ENCODE measurements at regions not wholly inside any gene's neighbourhood (a gene's known extent, or its start where the extent isn't known, plus 50 kb on each side); places are given as distances from the start of the nearest gene placed in this dataset.
A peak's percentile ranks its signal among the peaks of the same experiment; 100 is the strongest.

DNA sequence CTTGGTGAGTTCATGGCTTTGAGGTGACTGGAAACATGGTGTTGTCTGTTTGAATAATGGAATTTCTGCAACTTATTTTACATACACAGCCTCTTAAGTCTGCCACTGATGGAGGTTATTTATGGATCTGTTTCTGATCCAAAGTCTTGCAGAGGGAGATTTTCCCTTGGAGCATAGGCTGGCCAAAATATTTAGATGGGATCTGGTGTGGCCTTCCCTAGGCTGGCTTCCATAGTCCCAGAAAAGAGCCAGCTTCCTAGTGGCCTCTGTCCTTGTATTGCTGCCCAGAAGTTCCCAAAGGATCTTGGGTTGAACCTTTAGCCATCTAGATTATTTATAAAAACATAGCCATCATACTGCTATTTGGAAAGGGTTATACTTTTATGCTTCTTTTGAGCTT is 491.1 kb upstream of the RGS6 start:
- POLR2A ChIA-PET (ENCODE audit: unreplicated experiment): interaction anchor here (0.6 kb wide), 1 partner anchor 141 kb away, joined by 3 read pairs; no protein-coding TSS in a partner anchor
- 0 out of 2 replicates have a peak, but pooled peaks cover 21% of the 10 kb centered on the region for H3F3A ChIP-seq (ENCODE audit: insufficient read depth, low read depth)
- no peak overlapping the region for H3K27ac ChIP-seq
- no peak overlapping the region for H3K4me3 ChIP-seq
- no peak overlapping the region for H3K4me2 ChIP-seq
- H3K79me2 ChIP-seq (ENCODE audit: low read depth): peaks cover 82% of the 10 kb centered on the region
- H3K4me1 ChIP-seq (replicated peaks; ENCODE audit: insufficient read depth): 0 out of 2 replicates have a peak, but pooled peaks cover 9% of the 10 kb centered on the region
- H3K9me2 ChIP-seq (ENCODE audit: insufficient read depth): no peaks in the 10 kb centered on the region
- no peak for DNase-seq
- H2AFZ ChIP-seq: no peak overlapping the region
- H3K9me3 ChIP-seq (ENCODE audit: insufficient read depth, low read depth): no peaks in the 10 kb centered on the region
- intact Hi-C loops (cut with micrococcal nuclease; ENCODE audit: unreplicated experiment): no loop called here
- H3K27me3 ChIP-seq (ENCODE audit: insufficient read depth, low read depth): no peaks in the 10 kb centered on the region
- no peak for TF ChIP-seq EZH2 (IDR thresholded peaks at IDR 0.05; ENCODE audit: low read depth)
- H4K20me1 ChIP-seq (ENCODE audit: insufficient read depth): peaks cover 8% of the 10 kb centered on the region; the same call in 1 of the 2 replicates
- CTCF ChIA-PET: no interaction called here
- BruUV-seq (replicated peaks): no TSS peak
- peaks cover 13% of the 10 kb centered on the region for H3K36me3 ChIP-seq (ENCODE audit: low read depth)

DNA sequence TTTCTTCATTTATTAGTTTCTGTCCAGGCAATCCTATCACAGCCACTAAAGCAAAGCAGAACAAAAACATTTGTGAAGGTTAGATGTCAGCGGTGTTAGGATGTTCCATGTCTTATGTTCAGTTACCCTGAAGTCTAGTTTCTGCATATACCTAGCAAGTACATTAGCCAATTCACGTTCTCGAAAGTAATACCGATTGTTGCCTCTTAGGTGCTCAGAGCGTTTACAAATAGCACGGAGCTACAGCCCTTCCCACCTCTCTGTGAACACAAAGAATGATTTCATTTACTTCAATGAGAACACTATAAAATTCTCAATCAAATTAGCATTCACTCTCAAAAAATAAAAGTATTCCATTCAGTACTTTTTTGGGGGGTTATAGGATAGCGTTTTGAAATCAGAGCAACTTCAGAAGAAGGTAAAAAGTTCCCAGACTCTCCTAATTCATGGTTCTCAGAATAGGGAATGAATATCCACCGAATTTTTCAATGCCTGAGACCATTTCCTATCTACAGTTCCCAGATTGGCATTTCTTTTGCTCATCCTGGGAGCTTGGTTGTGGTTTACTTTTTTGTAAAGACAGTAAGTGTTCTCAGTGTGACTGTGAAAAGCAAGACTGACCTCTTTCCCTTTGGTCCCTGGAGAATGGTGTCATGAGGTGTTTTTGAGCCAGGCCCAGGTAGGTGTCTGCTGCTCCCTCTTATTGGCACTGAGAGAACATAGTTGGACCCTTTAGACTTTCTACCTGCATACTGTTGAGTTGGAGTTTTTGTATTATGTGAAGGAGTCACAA is 488.0 kb upstream of the RGS6 start:
- Histone ChIP-seq H3K4me1 (replicated peaks; ENCODE audit: insufficient read depth) (0 out of 2 replicates have a peak, but pooled peaks cover 7% of the 10 kb centered on the region), H3K36me3 (ENCODE audit: low read depth) (peaks cover 6% of the 10 kb centered on the region), H3K4me2 (no peak overlapping the region), H4K20me1 (ENCODE audit: insufficient read depth) (peaks cover 6% of the 10 kb centered on the region; the same call in 1 of the 2 replicates), H3F3A (ENCODE audit: insufficient read depth, low read depth) (peaks cover 13% of the 10 kb centered on the region), H2AFZ (no peak overlapping the region), H3K27me3 (ENCODE audit: insufficient read depth, low read depth) (no peaks in the 10 kb centered on the region), H3K9me2 (ENCODE audit: insufficient read depth) (no peaks in the 10 kb centered on the region), H3K4me3 (no peak overlapping the region), H3K9me3 (ENCODE audit: insufficient read depth, low read depth) (no peaks in the 10 kb centered on the region), H3K79me2 (ENCODE audit: low read depth) (peaks cover 70% of the 10 kb centered on the region), H3K27ac (no peak overlapping the region)
- ChIA-PET POLR2A (ENCODE audit: unreplicated experiment) (interaction anchor here (0.6 to 0.9 kb wide), 2 partner anchors 123 to 271 kb away, joined by 4 read pairs; no protein-coding TSS in a partner anchor), CTCF (no interaction called here)
- no peak for DNase-seq
- intact Hi-C loops (cut with micrococcal nuclease; ENCODE audit: unreplicated experiment): no loop called here
- BruUV-seq (replicated peaks): no TSS peak
- no peak for TF ChIP-seq EZH2 (IDR thresholded peaks at IDR 0.05; ENCODE audit: low read depth)
- TF ChIP-seq, protein P1, sequence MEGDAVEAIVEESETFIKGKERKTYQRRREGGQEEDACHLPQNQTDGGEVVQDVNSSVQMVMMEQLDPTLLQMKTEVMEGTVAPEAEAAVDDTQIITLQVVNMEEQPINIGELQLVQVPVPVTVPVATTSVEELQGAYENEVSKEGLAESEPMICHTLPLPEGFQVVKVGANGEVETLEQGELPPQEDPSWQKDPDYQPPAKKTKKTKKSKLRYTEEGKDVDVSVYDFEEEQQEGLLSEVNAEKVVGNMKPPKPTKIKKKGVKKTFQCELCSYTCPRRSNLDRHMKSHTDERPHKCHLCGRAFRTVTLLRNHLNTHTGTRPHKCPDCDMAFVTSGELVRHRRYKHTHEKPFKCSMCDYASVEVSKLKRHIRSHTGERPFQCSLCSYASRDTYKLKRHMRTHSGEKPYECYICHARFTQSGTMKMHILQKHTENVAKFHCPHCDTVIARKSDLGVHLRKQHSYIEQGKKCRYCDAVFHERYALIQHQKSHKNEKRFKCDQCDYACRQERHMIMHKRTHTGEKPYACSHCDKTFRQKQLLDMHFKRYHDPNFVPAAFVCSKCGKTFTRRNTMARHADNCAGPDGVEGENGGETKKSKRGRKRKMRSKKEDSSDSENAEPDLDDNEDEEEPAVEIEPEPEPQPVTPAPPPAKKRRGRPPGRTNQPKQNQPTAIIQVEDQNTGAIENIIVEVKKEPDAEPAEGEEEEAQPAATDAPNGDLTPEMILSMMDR (conservative IDR thresholded peaks at IDR 0.05): no peak

GRCh38 chr14:71448431-71449315 is 483.6 kb upstream of the RGS6 start:
- H3F3A ChIP-seq (ENCODE audit: insufficient read depth, low read depth): peaks cover 28% of the 10 kb centered on the region
- H2AFZ ChIP-seq: no peak overlapping the region
- no peak for TF ChIP-seq EZH2 (IDR thresholded peaks at IDR 0.05; ENCODE audit: low read depth)
- TF ChIP-seq, protein P1 (conservative IDR thresholded peaks at IDR 0.05): no peak
- H3K9me2 ChIP-seq (ENCODE audit: insufficient read depth): no peaks in the 10 kb centered on the region
- H3K27ac ChIP-seq: peak overlapping the region; percentile 26
- intact Hi-C loops (cut with micrococcal nuclease; ENCODE audit: unreplicated experiment): no loop called here
- no TSS peak for BruUV-seq (replicated peaks)
- H3K9me3 ChIP-seq (ENCODE audit: insufficient read depth, low read depth): no peaks in the 10 kb centered on the region
- CTCF ChIA-PET: no interaction called here
- H3K27me3 ChIP-seq (ENCODE audit: insufficient read depth, low read depth): no peaks in the 10 kb centered on the region
- 0 out of 2 replicates have a peak, but pooled peaks cover 7% of the 10 kb centered on the region for H3K4me1 ChIP-seq (replicated peaks; ENCODE audit: insufficient read depth)
- POLR2A ChIA-PET (ENCODE audit: unreplicated experiment): interaction anchor here (0.6 kb wide), 1 partner anchor 11 kb away, joined by 4 read pairs; no protein-coding TSS in a partner anchor
- H3K79me2 ChIP-seq (ENCODE audit: low read depth): peaks cover 70% of the 10 kb centered on the region
- H4K20me1 ChIP-seq (ENCODE audit: insufficient read depth): peaks cover 5% of the 10 kb centered on the region; the same call in 1 of the 2 replicates
- DNase-seq: no peak
- H3K4me2 ChIP-seq: no peak overlapping the region
- no peak overlapping the region for H3K4me3 ChIP-seq
- H3K36me3 ChIP-seq (ENCODE audit: low read depth): no peaks in the 10 kb centered on the region; the same call in 1 of the 2 replicates

All from PC-9 (cell line).